ENCODE measurements at regions not wholly inside any gene's neighbourhood (a gene's known extent, or its start where the extent isn't known, plus 50 kb on each side); places are given as distances from the start of the nearest gene placed in this dataset.

DNA sequence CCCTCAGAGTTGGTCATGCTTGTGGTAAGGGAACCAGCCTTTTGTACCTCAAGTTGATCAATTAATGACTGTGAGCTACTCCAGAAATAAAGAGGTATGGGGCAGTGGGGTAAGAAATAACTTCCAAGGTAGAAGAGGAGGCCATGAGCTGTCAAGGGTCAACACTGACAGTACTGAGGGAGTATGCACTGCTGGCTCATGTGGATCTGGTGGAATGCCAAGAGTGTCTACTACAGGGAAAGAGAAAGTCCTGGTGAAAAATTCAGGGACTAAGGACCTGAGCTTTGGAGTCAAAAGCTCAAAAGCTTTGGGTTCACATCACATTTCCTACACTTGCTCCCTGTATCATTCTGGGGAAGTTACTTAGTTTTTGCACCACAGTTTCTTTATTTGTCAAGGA lies 154.9 kb downstream of the SEMA6D start:
- no peak overlapping the region for H3K4ac ChIP-seq (replicated peaks; ENCODE audit: insufficient read length, low read depth, low read length)
- H3K9me3 ChIP-seq (ENCODE audit: insufficient read depth in 2 of 2, low read depth in 1 of 2, low read length in 1 of 2) = no peaks in the 10 kb centered on the region
- no peak overlapping the region for H2BK12ac ChIP-seq (ENCODE audit: low read depth, low read length)
- H3K36me3 ChIP-seq (ENCODE audit: control insufficient read depth in 2 of 4, insufficient read depth in 4 of 4, low read length in 3 of 4) = no peaks in the 10 kb centered on the region
- no peak overlapping the region for H2BK15ac ChIP-seq (ENCODE audit: low read length)
- H3K9ac ChIP-seq (replicated peaks in 1 of 4; ENCODE audit: extremely low read depth in 1 of 4, low read depth in 3 of 4, low read length in 3 of 4) = no peak overlapping the region
- no peak overlapping the region for H3K14ac ChIP-seq (ENCODE audit: insufficient read length)
- DNase-seq (ENCODE audit: low read depth in 1 of 2, low spot score in 2 of 2) = no peak
- TF ChIP-seq TAF1 (IDR thresholded peaks at IDR 0.05; ENCODE audit: low read depth, low read length) = no peak
- no peak for TF ChIP-seq BRCA1 (IDR thresholded peaks at IDR 0.05; ENCODE audit: low read depth, low read length)
- TF ChIP-seq SP2 (IDR thresholded peaks at IDR 0.05; ENCODE audit: low read length) = no peak
- no peak for TF ChIP-seq SIRT6 (IDR thresholded peaks at IDR 0.05; ENCODE audit: low read length)
- TF ChIP-seq HDAC6 (IDR thresholded peaks at IDR 0.05; ENCODE audit: low read depth, low read length) = no peak
- no peak for TF ChIP-seq SAP30 (IDR thresholded peaks at IDR 0.05; ENCODE audit: insufficient read depth, insufficient replicate concordance, low read length)
- TF ChIP-seq SRF (IDR thresholded peaks at IDR 0.05; ENCODE audit: low read depth, low read length) = no peak
- no peak for TF ChIP-seq USF2 (IDR thresholded peaks at IDR 0.05; ENCODE audit: low read length)
- no peak for TF ChIP-seq JUN (IDR thresholded peaks at IDR 0.05; ENCODE audit: low read depth, low read length)
- no peak for TF ChIP-seq GTF2F1 (IDR thresholded peaks at IDR 0.05; ENCODE audit: borderline replicate concordance, low read depth, low read length)
- TF ChIP-seq HDAC2 (IDR thresholded peaks at IDR 0.05; ENCODE audit: borderline replicate concordance in 1 of 2, low read depth in 2 of 2, low read length in 2 of 2) = no peak
- no peak for TF ChIP-seq JUND (IDR thresholded peaks at IDR 0.05; ENCODE audit: low read length)
- TF ChIP-seq, protein P1, sequence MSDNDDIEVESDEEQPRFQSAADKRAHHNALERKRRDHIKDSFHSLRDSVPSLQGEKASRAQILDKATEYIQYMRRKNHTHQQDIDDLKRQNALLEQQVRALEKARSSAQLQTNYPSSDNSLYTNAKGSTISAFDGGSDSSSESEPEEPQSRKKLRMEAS (IDR thresholded peaks at IDR 0.05) = no peak
- TF ChIP-seq CBX5 (IDR thresholded peaks at IDR 0.05; ENCODE audit: low read depth, low read length) = no peak
- no peak for TF ChIP-seq KDM4A (IDR thresholded peaks at IDR 0.05; ENCODE audit: low read depth, low read length, severe bottlenecking)
- H2AK5ac ChIP-seq (ENCODE audit: low read depth, low read length) = no peak overlapping the region
- ChIA-PET CTCF (ENCODE audit: partially characterized antibody) (interaction anchor here (0.7 to 1.5 kb wide), 3 partner anchors 16 to 367 kb away, joined by 3 to 5 read pairs (median 3); no protein-coding TSS in a partner anchor), POLR2A (ENCODE audit: partially characterized antibody) (no interaction called here)
- H3K4me2 ChIP-seq (ENCODE audit: insufficient read depth in 1 of 2, low read depth in 2 of 2, low read length in 2 of 2) = no peak overlapping the region
- no peak overlapping the region for H4K8ac ChIP-seq (ENCODE audit: extremely low read depth, insufficient read depth, low read length)
- no peak overlapping the region for H2BK120ac ChIP-seq (replicated peaks; ENCODE audit: low read depth, low read length)
- no peaks in the 10 kb centered on the region for H3K79me2 ChIP-seq (ENCODE audit: control insufficient read depth in 1 of 2, insufficient read depth in 2 of 2, low read length in 2 of 2)
- H3K27ac ChIP-seq (ENCODE audit: low read depth, low read length) = no peak overlapping the region
- H3K79me1 ChIP-seq (ENCODE audit: low read depth, low read length) = no peaks in the 10 kb centered on the region
- no peaks in the 10 kb centered on the region for H3K4me1 ChIP-seq (replicated peaks in 1 of 4; ENCODE audit: control insufficient read depth in 3 of 4, insufficient read depth in 4 of 4, low read length in 3 of 4)
- H3K18ac ChIP-seq (ENCODE audit: extremely low read depth, low read length) = no peak overlapping the region
- no peak overlapping the region for H2BK20ac ChIP-seq (ENCODE audit: low read length)
- no peaks in the 10 kb centered on the region for H3K23me2 ChIP-seq (ENCODE audit: low read depth, low read length)
- H4K91ac ChIP-seq (replicated peaks; ENCODE audit: insufficient read length, low read length) = no peak overlapping the region
- no peak overlapping the region for H2AFZ ChIP-seq (ENCODE audit: low read length)
- H3K56ac ChIP-seq (replicated peaks; ENCODE audit: insufficient read length, low read depth, low read length) = no peak overlapping the region
- no peak overlapping the region for H2BK5ac ChIP-seq (ENCODE audit: low read depth, low read length)
- no peaks in the 10 kb centered on the region; a peak in 1 of 7 replicates for H3K27me3 ChIP-seq (replicated peaks in 1 of 4; ENCODE audit: control insufficient read depth in 3 of 4, extremely low read depth in 1 of 4, insufficient read depth in 3 of 4, low read length in 3 of 4)
- FAIRE-seq = no peak
- H4K20me1 ChIP-seq (replicated peaks in 1 of 2; ENCODE audit: control insufficient read depth in 1 of 2, insufficient read depth in 2 of 2, low read length in 2 of 2) = no peaks in the 10 kb centered on the region
- no peak overlapping the region for H3K23ac ChIP-seq (ENCODE audit: insufficient read length)
- no peak overlapping the region for H3K4me3 ChIP-seq (ENCODE audit: extremely low read depth in 1 of 4, insufficient read depth in 2 of 4, low read depth in 3 of 4, low read length in 4 of 4)
- H4K5ac ChIP-seq (ENCODE audit: insufficient read length, low read depth, low read length) = no peak overlapping the region
